HG03558 (cell line): ENCODE measurements at regions not wholly inside any gene's neighbourhood (a gene's known extent, or its start where the extent isn't known, plus 50 kb on each side); places are given as distances from the start of the nearest gene placed in this dataset.

Source experiments
- ATAC-seq: cut with Tn5 transposase; IDR thresholded peaks from one replicate; pipeline ENCODE4 v1.9.1; 2021; ENCODE audit warnings: moderate number of reproducible peaks; ENCODE audit not compliant: unreplicated experiment; ENCODE audit errors: extremely low read depth

DNA sequence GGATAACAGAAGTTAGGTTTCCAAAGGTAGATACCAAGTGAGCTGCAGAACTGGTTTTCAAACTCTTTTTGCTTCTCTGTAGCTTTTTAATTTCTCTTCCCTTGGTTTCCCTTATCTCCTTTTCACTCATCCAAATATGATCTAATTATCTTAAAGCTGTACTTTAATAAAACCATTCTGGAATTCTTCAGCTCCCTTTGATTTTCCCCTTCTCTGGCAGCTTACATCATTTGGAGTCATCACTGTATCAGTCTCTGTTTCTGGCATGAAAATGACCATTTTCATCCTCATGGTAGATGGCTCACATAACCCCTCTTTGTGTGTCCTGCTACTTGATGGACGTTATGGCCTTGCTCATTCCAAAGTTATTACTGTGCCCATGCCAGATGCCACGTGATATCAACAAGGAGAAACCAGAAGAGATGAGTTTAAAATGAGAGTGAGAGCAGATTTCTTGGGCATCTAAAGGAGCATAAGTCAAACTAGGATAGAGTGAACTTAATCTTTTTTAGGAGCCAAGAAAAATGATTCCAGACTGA lies 620.2 kb downstream of the QKI start:
- no peak for ATAC-seq

GRCh38 chr6:164025180-164025579 lies 610.7 kb downstream of the QKI start:
- ATAC-seq = no peak

GRCh38 chr6:164023535-164023934 lies 609.0 kb downstream of the QKI start:
- ATAC-seq = no peak

DNA sequence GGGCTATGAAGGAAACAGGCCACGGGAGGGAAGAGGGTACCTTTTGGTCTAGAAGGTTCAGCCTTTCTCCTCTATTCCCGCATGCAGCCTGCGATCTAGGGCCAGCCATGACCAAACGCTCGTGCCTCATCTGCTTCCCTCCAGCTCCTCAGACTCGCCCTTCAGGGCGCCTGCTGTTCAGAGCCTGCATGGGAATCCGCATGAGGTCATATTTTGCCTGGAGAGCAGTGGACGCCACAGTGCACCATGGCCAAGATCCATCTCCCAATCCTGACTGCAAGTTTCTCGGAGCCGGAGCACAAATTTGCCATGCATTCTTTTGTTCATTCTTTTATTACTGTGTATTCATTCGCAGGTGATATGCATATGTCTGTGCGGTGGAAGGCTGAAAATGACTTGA lies 608.1 kb downstream of the QKI start:
- no peak for ATAC-seq

GRCh38 chr6:164021589-164022250 lies 607.2 kb downstream of the QKI start:
- ATAC-seq = no peak

- ATAC-seq = no peak
Measured at GRCh38 chr6:164020142-164020541, 605.6 kb downstream of the QKI start.

DNA sequence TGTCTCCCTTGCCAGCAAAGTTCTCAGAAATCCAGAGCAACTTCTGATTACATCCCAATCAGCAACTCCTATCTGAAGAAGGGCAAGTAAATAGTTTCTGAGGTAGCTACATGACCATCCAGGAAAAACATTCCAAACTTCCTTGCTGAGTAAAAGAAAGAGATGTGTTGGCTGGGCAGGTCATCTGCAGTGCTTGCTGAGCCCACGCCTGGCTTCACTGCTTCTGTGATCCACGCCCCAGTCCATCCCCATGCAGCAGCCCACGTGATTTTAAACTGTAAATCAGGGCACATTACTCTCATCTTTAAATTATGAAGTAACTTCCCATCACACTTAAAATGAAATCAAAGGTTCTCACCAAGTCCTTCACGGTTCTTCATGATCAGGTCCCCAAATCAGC lies 603.6 kb downstream of the QKI start:
- no peak for ATAC-seq

DNA sequence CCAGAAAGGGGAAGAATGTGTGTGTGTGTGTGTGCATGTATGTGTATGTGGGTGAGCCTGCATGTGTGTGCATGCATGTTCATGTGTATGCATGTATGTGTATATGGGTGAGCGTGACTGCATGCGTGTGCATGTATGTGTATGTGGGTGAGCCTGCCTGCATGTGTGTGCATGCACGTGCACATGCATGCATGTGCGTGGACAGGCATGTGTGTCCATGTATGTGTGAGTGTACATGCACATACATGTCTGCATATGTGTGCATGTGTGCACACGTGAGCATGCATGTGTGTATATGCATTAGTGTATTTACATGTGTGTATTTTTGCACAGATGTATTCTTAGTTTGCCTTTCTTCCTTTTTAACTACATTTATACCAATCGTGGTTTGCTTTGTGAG lies 601.5 kb downstream of the QKI start:
- no peak for ATAC-seq

GRCh38 chr6:164015088-164015484 lies 600.6 kb downstream of the QKI start:
- no peak for ATAC-seq

- no peak for ATAC-seq
Measured at GRCh38 chr6:164014346-164015087, 600.0 kb downstream of the QKI start.

DNA sequence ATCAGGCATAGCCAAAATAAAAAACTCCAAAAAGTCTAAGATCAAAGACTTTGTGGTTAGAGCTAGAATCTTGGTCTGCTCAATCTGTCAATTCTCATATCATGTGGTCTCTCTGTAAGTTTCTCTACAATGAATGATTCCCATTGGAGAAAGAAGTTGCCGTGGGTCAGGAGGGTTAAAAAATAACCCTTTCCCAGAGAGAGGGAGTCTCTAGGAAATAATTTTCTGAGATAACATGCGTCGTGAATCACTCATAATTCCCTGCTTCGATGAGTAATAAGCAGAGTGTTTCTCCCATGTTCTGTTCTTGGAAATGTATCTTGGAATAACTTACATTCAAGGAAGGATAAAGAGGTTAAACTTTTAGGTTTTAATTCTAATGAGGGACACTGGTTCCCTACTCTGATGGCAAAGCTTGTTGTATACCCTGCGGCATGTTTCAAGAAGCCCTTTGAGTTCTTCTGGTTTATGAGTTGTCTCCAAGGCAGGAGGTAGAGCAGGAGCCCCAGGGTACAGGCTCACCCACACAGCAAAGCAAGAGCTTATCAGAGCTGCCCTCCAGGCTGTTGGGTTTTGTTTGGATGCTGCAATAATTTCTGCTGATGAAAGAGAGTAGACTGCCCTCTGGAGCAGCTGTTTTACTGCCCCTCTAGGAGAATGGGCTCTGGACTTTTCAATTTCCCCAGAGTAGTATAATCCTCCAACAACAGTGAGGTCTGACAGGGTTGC lies 599.1 kb downstream of the QKI start:
- ATAC-seq = no peak

GRCh38 chr6:164011321-164011720 lies 596.8 kb downstream of the QKI start:
- no peak for ATAC-seq

GRCh38 chr6:164010441-164011103 lies 596.1 kb downstream of the QKI start:
- no peak for ATAC-seq

DNA sequence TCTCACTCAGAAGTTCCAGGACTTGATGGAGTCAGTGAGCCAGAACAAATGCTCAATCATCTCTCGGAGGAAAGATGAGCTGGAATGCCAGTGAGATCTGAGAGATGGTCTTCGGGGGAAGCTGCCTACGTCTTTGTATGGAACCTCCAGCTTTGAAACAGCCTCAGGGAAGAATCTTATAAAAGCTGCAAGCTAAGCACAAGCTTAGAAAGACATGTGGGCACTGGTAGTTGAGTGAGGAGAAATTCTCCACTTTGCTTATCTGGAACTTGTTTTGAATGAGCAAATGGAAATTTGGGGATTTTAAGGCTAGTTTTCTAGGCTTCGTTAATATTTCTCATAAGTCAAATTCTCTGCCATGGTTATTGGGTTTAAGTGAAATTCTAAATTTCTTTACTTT lies 594.4 kb downstream of the QKI start:
- no peak for ATAC-seq

DNA sequence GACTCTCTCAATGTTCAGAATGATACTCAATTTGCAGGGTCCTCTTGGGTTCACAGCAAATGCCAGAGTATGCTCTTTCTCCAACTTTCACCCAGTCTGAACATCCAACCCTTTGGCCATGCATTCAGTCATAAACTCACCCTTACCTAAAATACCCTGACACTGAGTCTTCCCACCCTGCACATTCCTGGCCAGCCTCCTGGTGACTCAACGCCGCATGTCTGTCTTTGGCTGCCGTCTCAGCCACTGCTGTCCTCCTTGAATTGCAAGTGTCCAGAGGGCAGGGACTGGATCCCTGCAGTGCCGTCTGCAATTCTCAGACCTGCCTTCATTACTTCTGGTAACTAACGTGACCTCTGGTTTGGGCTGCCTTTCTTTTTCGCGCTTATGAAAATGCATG lies 593.4 kb downstream of the QKI start:
- no peak for ATAC-seq

DNA sequence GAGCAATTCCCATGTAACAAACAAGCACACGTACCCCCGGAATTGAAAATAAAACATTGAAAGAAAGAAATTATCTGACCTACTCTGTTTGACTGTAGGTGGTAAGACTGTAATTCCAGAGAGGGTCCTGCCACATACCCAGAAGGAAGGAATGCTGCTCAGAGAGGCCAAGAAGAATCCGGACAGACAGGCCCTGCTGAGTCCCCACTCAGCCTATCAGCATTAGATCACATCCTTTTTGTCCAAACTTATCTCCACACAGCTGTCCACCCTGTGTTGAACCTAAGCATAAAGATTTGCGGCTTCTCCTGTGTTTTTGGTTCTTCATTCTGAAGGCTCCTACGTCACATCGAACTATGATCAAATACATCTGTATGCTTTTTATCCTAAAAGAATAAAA lies 591.9 kb downstream of the QKI start:
- no peak for ATAC-seq

GRCh38 chr6:164005004-164005711 lies 590.6 kb downstream of the QKI start:
- ATAC-seq = no peak

GRCh38 chr6:164000276-164000675 lies 585.8 kb downstream of the QKI start:
- ATAC-seq = no peak

DNA sequence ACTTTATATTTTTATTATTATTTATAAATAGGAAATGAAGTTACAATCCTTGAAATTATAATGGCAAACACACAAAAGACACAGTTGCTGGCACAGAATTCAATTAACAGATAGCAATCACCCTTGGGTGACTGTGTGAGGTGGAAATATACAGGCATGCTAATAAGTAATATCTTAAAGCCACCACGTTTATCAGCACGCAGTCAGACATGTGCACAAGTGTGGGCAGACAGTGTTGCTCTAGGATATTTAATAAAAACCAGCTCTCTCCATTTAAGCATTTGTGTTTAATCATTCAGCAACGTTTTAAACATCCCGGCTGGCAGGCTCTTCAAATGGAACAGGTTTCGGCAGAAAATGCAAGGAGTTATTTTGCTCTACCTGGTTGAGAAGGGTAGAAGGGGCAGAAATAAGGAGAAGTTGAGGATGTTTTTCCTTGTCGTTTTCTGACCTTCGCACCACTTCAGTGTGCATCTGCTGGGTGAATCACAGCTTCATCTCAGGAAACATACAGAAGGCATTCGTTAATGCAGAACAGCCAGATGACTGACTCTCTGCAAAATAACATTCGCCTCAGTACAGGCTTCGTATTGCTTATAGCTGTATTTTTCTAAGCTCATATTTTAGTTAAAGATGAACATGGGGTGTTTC lies 585.1 kb downstream of the QKI start:
- no peak for ATAC-seq

- no peak for ATAC-seq
Measured at GRCh38 chr6:163998496-163998895, 584.0 kb downstream of the QKI start.
